Stimulated activated CD4-positive, alpha-beta T cell treated with anti-CD3 and anti-CD28 coated beads, Interleukin-1b, Interleukin-23, amount 100 ng/mL, for 4 hours (primary cell): ENCODE measurements at regions not wholly inside any gene's neighbourhood (a gene's known extent, or its start where the extent isn't known, plus 50 kb on each side); places are given as distances from the start of the nearest gene placed in this dataset.
A peak's percentile ranks its signal among the peaks of the same experiment; 100 is the strongest.

Experiments used
- DNase-seq, 2 donors: peaks; one replicate each; pipeline ENCODE4 v3.0.0-alpha.2; 2020; ENCODE audit warnings: low read depth in 2 of 2

GRCh38 chr11:95485115-95485900 lies 254.3 kb upstream of the SESN3 start:
- no peak for DNase-seq

DNA sequence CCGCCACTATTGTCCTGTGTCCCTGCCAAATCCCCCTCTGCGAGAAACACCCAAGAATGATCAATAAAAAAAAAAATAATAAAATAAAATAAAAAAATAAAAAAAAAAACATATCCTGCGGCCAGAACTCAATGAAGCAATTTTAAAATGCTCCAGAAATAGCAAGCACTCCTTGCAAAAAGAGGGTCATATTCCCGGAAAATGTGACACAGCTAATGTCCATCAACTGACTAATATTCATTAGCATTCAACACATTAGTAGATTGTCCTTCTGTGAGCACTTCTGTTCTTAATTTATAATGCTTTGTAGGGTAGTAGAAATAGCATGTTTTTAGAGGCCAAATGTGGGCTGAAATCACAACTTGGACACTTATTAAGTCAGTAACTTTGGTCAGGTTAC lies 252.3 kb upstream of the SESN3 start:
- no peak for DNase-seq

DNA sequence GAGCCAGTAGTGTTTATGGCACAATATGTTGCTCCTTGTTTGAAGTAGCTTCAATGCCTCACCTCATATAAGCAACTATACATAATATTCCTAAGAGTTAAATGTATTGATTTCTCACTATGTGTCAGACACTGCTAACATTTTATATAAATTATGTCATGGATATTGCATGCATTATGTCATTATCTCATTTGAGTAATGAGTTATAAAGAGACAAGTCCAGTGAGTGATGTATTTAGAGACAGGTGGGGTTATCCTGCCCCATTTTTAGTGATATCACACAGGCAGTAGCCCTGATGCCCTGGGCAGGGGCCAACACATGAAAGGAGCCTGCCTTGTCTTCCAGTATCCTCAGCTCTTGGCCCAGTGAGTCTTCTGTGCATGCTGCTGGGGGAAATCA lies 247.0 kb upstream of the SESN3 start:
- no peak for DNase-seq

DNA sequence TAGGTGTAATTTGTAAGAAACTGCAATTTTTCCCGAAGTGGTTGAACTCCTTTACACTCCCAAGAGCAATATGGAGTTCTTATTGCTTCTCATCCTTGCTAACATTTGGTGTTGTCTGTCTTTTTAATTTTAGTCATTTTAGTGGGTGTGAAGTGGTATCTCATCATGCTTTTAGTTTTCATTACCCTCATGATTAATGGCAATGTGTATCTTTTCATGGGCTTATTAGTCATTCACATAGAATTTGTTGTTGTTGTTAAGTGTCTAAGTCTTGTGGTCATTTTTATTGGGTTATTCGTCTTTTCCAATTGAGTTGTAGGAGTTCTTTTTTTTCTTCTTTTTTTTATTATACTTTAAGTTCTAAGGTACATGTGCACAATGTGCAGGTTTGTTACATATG lies 238.3 kb upstream of the SESN3 start:
- no peak for DNase-seq

DNA sequence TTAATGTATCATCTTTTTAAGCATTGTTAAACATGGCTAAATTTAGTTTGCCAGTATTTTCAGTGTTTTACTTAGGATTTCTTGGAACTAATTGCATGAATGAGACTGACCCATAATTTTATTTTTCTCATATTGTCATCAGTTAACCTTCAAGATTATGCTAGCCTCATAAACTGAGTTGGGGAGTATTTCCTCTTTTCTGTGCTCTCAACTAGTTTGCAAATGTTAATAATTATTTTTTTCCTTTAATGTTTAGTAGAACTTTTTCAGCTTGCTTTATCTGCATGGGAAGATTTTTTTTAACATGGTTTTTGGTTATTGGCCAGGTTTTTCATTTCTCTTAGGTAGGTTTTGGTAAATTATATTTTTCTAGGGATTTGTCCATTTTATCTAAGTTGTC lies 235.4 kb upstream of the SESN3 start:
- DNase-seq, result no peak

DNA sequence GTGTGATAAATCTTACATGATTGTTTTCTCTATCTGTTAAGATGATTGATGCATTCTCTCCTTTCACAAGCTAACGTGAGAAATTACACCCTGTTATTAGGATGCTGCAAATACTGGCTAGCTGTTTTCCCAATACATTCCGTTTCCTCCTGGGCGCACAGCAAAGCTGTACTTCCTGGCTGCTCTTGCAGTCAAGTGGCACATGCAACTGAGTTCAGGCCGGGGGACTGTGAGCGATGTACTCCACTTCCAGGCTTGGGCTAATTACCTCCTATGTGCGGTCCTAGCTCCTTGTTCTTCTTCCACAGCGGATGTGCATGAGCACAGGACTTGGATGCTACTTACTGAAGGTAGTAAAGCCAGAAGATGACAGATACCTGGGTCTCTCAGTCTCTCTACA lies 234.9 kb upstream of the SESN3 start:
- DNase-seq, result no peak

- DNase-seq, result no peak
These were observed 230.9 kb upstream of the SESN3 start for GRCh38 chr11:95461858-95462257.

- DNase-seq, result no peak
These were observed 230.3 kb upstream of the SESN3 start for GRCh38 chr11:95461348-95461747.

DNA sequence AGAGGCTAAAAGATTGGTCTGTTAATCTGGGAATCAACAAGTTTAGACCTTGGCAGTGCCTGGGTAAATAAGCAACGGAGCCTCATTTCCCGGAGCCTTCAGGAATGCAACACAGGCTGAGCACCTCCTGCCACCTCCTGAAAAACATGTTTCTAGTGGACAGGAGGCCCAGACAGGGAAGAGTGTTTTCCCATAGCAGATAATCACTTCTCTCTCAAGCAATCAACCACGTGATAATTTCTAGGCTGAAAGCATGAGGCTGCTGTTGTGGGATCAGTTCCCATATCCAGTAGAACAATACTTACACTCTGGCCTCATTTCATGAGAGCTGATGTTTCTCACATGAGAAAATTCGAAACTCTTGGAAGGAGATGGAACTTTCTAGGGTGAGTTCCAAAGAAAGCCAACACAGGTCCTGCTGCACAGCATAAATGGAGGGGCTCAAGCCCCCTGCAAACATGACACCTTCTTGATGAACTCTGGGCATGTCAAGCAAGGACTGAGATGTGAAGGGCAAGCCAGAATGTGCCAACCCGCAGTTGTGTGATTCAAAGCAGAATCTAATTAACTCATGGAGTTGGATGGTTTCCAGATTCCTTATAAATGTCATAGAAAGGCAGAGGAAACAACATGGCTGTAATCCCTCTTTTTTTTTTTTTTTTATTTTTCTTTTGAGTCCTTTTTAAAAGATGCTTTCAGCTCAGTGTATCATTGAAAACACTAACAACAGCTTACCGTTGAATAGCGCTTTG lies 228.5 kb upstream of the SESN3 start:
- no peak for DNase-seq

- DNase-seq, result no peak
These were observed 225.9 kb upstream of the SESN3 start for GRCh38 chr11:95456714-95457491.

- no peak for DNase-seq
These were observed 224.4 kb upstream of the SESN3 start for GRCh38 chr11:95455228-95455970.

- DNase-seq, result no peak
These were observed 222.7 kb upstream of the SESN3 start for GRCh38 chr11:95453616-95454171.

DNA sequence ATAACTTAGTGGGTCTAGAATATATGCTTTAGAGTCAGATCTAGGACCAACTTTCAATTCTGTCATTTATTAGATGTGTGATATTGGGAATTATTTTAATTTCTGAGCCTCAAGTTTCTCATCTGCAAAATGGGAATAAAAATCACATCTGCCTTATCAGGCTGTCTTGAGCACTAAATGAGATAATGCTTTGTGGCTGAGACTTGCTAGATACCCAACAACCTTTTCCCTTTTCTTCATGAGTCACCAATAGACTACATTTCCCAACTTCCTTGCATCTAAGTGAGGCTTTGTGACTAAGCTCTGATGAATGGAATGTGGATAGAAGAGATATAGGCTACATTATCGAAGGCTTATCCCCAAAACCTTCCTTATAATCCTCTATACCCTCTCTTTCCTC lies 220.7 kb upstream of the SESN3 start:
- no peak for DNase-seq

GRCh38 chr11:95451261-95451660 lies 220.3 kb upstream of the SESN3 start:
- DNase-seq, result no peak

GRCh38 chr11:95450547-95451123 lies 219.6 kb upstream of the SESN3 start:
- no peak for DNase-seq

DNA sequence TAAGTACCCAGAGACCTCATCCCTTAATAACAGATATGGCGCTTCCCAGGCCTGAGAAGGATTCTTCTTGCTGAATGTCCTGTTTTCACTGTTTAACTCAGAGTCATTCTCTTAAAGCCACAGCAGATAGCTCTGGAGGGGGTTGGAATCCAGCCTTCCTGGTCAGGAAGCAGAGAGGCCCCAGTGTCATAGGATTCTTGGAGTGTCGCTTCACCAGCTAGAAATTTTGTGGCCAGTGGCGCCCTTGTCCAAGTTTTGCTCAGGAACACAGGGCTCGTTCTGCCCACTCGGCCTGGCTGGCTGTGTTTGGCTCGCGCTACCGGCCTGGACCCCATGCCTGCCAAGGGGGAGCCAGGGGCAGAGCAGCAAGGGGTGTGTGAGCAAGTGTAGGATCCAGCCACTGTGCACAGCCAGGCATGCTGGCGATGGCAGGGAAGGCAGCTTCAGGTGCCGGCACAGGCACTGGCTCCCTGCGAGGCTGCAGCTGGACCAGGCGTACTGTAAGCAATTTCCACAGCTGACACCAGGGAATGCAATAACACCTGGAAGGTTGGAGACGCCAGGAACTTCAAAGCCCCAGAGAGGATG lies 214.8 kb upstream of the SESN3 start:
- DNase-seq, result no peak

GRCh38 chr11:95444309-95445241 lies 213.6 kb upstream of the SESN3 start:
- DNase-seq, result no peak

DNA sequence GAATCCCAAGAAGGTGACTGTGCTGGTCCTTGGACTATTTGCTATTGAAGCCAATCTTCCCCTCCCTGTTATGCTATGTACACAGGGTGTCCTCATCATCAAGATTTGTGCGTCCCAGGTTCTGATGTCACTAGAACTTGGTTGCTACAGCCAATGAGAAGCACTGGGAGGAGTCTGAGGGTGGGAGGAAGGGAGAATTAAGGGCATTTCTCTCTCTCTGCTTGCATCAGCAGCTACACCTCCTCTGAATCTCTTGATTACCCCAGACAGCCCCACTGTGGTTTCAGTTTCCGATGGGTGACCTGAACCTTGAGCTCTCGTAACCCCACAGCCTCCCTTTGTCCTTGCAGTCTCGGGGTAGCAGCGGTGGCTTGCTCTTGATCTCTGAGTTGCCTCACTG lies 212.4 kb upstream of the SESN3 start:
- peak in 1 of 2 donors; percentile 8 for DNase-seq

- DNase-seq, result no peak
These were observed 211.6 kb upstream of the SESN3 start for GRCh38 chr11:95442531-95443050.
